Testis (tissue), 2 donors: ENCODE measurements at regions not wholly inside any gene's neighbourhood (a gene's known extent, or its start where the extent isn't known, plus 50 kb on each side); places are given as distances from the start of the nearest gene placed in this dataset.

Experiments used
- DNase-seq: peaks from one replicate; pipeline ENCODE4 v3.0.0-alpha.2; 2019
- H3K27ac ChIP-seq, 2 donors: fragments of 200-600 bp; sonication (generic); one replicate each; pipeline ENCODE4 v1.5.1; 2019
- H3K27me3 ChIP-seq: fragments of 200-600 bp; sonication (generic); one replicate; pipeline ENCODE4 v1.5.1; 2019
- H3K36me3 ChIP-seq: fragments of 200-600 bp; sonication (generic); one replicate; pipeline ENCODE4 v1.5.1; 2017; ENCODE audit warnings: low read depth; ENCODE audit errors: missing control alignments
- H3K4me1 ChIP-seq: fragments of 200-600 bp; sonication (generic); one replicate; pipeline ENCODE4 v1.5.1; 2019
- H3K4me3 ChIP-seq, 2 donors: fragments of 200-600 bp; sonication (generic); one replicate each; pipeline ENCODE4 v1.5.1; 2017 to 2019
- H3K9me3 ChIP-seq: fragments of 200-600 bp; sonication (generic); one replicate; pipeline ENCODE4 v1.5.1; 2017
- POLR2A ChIP-seq: fragments of 450-650 bp; IDR thresholded peaks from one replicate; pipeline ENCODE4 v1.6.1; 2017; ENCODE audit warnings: antibody characterized with exemption, mild to moderate bottlenecking, moderate library complexity
- WGBS, 2 donors: methylation state at CpG; one replicate each; pipeline ENCODE4 v1.1.5; 2018; 5-methylcytosine and 5-hydroxymethylcytosine counted together
- intact Hi-C: fragments of 100-400 bp; cut with DNase I; formaldehyde crosslinking; loops from one replicate; pipeline ENCODE4 v1.15.1; 2023; ENCODE audit warnings: low total_unique reads
- TF ChIP-seq, protein P1 (sequence below), 3 experiments: fragments of 450-650 bp in 2 of 3; fragments of 200-600 bp in 1 of 3; sonication (generic) in 1 of 3; IDR thresholded peaks; one replicate each; pipeline ENCODE4 v1.5.1; 2016 to 2019; ENCODE audit warnings: antibody characterized with exemption in 3 of 3, mild to moderate bottlenecking in 2 of 3, moderate library complexity in 1 of 3

DNA sequence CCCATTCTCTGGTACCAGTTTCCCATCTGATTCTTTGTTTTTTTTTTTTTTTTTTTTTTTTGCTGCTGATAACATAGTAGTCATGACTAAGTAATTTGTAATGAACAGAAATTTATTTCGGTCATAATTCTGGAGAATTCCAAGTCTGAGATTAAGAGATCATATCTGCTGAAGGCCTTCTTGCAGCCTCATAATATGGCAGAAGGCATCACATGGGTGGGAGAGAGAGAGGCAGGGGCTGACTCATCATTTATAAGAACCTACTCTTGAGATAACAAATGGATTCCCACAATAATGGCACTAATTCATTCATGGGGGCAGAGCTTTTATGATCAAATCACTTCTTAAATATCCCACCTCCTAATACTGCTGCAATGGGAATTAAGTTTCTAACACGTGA lies 1034.3 kb downstream of the STIM2 start:
- no peak for DNase-seq

DNA sequence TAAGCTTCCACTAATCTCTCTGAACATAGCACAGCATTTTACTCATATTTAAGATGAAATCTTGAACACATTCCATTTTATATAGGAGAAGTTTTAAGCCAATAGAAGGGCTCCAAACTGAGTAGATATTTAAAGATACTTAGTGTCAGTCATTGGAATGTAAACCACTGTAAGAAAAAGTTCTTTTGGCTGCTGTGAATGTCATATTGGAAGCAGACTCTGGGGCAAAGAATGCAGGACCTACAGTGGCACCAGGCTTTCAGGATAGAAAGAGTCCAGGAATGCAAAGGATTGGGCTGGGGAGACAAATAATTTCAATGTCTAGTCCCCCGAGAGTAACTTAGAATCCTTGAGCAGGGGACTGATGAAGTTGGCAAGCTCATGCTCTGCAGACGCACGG lies 1047.7 kb downstream of the STIM2 start:
- intact Hi-C loops, result no loop called here
- no peaks in the 10 kb centered on the region for H3K4me1 ChIP-seq

More for the DNA sequence above, 1034.3 kb downstream of the STIM2 start:
- TF ChIP-seq POLR2A, result no peak
- TF ChIP-seq, protein P1, sequence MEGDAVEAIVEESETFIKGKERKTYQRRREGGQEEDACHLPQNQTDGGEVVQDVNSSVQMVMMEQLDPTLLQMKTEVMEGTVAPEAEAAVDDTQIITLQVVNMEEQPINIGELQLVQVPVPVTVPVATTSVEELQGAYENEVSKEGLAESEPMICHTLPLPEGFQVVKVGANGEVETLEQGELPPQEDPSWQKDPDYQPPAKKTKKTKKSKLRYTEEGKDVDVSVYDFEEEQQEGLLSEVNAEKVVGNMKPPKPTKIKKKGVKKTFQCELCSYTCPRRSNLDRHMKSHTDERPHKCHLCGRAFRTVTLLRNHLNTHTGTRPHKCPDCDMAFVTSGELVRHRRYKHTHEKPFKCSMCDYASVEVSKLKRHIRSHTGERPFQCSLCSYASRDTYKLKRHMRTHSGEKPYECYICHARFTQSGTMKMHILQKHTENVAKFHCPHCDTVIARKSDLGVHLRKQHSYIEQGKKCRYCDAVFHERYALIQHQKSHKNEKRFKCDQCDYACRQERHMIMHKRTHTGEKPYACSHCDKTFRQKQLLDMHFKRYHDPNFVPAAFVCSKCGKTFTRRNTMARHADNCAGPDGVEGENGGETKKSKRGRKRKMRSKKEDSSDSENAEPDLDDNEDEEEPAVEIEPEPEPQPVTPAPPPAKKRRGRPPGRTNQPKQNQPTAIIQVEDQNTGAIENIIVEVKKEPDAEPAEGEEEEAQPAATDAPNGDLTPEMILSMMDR (IDR thresholded peaks at IDR 0.05), result no peak
- Histone ChIP-seq H3K27ac (no peak overlapping the region), H3K4me1 (no peaks in the 10 kb centered on the region), H3K27me3 (no peaks in the 10 kb centered on the region), H3K4me3 (no peak overlapping the region), H3K36me3 (no peaks in the 10 kb centered on the region), H3K9me3 (no peaks in the 10 kb centered on the region)
- 78 to 86% methylated on average over 2 of the region's 2 CpGs for WGBS, 2 donors
- intact Hi-C loops, result no loop called here

DNA sequence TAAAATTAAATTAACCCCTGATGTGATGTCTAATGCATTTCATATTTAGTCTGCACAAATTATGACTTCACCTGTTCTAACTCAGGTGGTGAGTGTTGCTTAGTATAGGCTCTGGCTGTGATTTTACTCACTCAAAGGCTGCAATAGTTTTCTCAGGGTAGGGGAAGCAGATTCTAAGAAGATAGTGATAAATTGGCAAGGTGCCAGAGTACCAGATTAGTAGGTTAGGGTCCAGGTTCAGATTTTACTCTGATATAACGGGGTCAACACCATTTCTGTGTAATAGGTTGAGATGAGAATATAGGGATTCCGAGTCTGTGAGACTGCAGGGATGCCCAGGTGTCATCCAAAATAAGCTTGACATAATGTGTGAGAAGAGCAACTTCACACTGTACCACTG lies 1049.6 kb downstream of the STIM2 start:
- H3K27me3 ChIP-seq, result no peaks in the 10 kb centered on the region
- H3K36me3 ChIP-seq, result no peaks in the 10 kb centered on the region
- H3K4me3 ChIP-seq, result no peak overlapping the region
- H3K27ac ChIP-seq, result no peak overlapping the region
- TF ChIP-seq, protein P1 (IDR thresholded peaks at IDR 0.05), result no peak
- TF ChIP-seq POLR2A, result no peak
- H3K4me1 ChIP-seq, result no peaks in the 10 kb centered on the region
- intact Hi-C loops, result no loop called here
- DNase-seq, result no peak
- 74 to 89% methylated on average over 2 of the region's 2 CpGs for WGBS, 2 donors
- no peaks in the 10 kb centered on the region for H3K9me3 ChIP-seq

More for the DNA sequence above, 1047.7 kb downstream of the STIM2 start:
- Histone ChIP-seq H3K4me3 (no peak overlapping the region), H3K27ac (no peak overlapping the region), H3K27me3 (no peaks in the 10 kb centered on the region), H3K36me3 (no peaks in the 10 kb centered on the region), H3K9me3 (no peaks in the 10 kb centered on the region)
- TF ChIP-seq, protein P1 (IDR thresholded peaks at IDR 0.05), result no peak
- no peak for TF ChIP-seq POLR2A
- no peak for DNase-seq
- WGBS, 2 donors, result 53 to 55% methylated on average over 3 of the region's 3 CpGs

DNA sequence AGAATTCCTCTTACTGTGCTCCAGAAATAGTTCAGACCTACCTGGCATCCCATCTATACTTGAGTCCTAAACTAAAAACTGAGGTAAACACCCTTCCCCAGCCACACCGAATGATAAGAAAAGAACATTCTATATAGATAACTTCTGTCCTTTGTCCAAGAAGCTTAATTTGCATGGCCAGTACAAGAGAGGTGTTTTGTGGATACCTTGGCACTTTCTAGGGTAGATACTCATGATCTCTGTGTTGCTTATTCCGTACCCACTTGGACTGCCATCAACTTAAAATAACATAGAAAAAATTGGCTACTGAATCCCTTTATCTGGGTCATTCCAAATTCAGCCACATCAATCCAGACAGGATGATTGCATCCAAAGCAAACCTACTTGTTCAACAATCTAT lies 1050.4 kb downstream of the STIM2 start:
- Histone ChIP-seq H3K4me3 (no peak overlapping the region), H3K9me3 (no peaks in the 10 kb centered on the region), H3K27me3 (no peaks in the 10 kb centered on the region), H3K36me3 (no peaks in the 10 kb centered on the region), H3K4me1 (no peaks in the 10 kb centered on the region), H3K27ac (no peak overlapping the region)
- WGBS, 2 donors, result 76 to 77% methylated on average over 2 of the region's 2 CpGs
- no peak for DNase-seq
- TF ChIP-seq POLR2A, result no peak
- TF ChIP-seq, protein P1 (IDR thresholded peaks at IDR 0.05), result no peak
- intact Hi-C loops, result no loop called here

DNA sequence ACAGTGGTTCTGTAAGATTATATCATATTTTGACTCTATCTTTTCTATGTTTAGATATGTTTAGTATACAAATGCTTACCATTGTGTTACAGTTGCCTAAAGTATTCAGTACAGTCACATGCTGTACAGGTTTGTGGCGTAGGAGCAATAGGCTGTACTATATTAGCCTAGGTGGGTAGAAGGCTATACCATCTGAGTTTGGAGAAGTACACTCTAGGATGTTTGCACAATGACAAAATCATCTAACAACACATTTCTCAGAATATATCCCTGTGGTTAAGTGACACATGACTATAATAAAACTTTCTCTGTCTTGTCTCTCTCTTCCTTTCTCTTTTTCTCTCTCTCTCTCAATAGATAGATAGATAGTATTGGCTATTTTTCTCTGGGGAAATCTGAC lies 1053.1 kb downstream of the STIM2 start:
- DNase-seq, result no peak
- Histone ChIP-seq H3K27me3 (no peaks in the 10 kb centered on the region), H3K9me3 (no peaks in the 10 kb centered on the region), H3K27ac (no peak overlapping the region), H3K4me1 (no peaks in the 10 kb centered on the region), H3K4me3 (no peak overlapping the region), H3K36me3 (no peaks in the 10 kb centered on the region)
- intact Hi-C loops, result no loop called here
- 89 to 94% methylated on average over 1 of the region's 1 CpG for WGBS, 2 donors
- TF ChIP-seq POLR2A, result no peak
- TF ChIP-seq, protein P1 (IDR thresholded peaks at IDR 0.05), result no peak
